Transverse colon (tissue), 4 donors: ENCODE measurements at regions not wholly inside any gene's neighbourhood (a gene's known extent, or its start where the extent isn't known, plus 50 kb on each side); places are given as distances from the start of the nearest gene placed in this dataset.

ENCODE experiments used
- CTCF ChIP-seq, 5 experiments: fragments of 200-600 bp in 3 of 5; fragments of 450-650 bp in 2 of 5; sonication (generic) in 3 of 5; IDR thresholded peaks; 1 replicate in 2 of 5; 2 replicates in 3 of 5; pipeline ENCODE4 v1.5.1; 2016 to 2017; ENCODE audit warnings: antibody characterized with exemption in 5 of 5, inconsistent platforms in 3 of 5, mild to moderate bottlenecking in 2 of 5, moderate library complexity in 1 of 5
- EP300 ChIP-seq: sonication (generic); formaldehyde crosslinking; IDR thresholded peaks from one replicate; pipeline ENCODE4 v1.6.1; 2017; ENCODE audit warnings: antibody characterized with exemption, low read depth
- POLR2A ChIP-seq: fragments of 450-650 bp; IDR thresholded peaks from one replicate; pipeline ENCODE4 v1.6.1; 2016; ENCODE audit warnings: antibody characterized with exemption, mild to moderate bottlenecking, moderate library complexity
- POLR2AphosphoS5 ChIP-seq, 3 donors: sonication (generic); formaldehyde crosslinking; IDR thresholded peaks; one replicate each; pipeline ENCODE4 v1.6.1; 2016; ENCODE audit warnings: antibody characterized with exemption in 3 of 3

GRCh38 chr22:25453058-25453457 is 111.4 kb upstream of the GRK3 start:
- TF ChIP-seq EP300 (no peak), POLR2AphosphoS5 (IDR thresholded peaks at IDR 0.05) (no peak), POLR2A (no peak), CTCF (IDR thresholded peaks at IDR 0.05) (no peak)
